NCI-H69 (cell line): ENCODE measurements at regions not wholly inside any gene's neighbourhood (a gene's known extent, or its start where the extent isn't known, plus 50 kb on each side); places are given as distances from the start of the nearest gene placed in this dataset.
"Not testable (repeated sequence)": the region's sequence is repeated elsewhere in the genome, so short reads cannot be mapped to it uniquely, and the experiment has no call there.

Experiments
- DNase-seq: peaks from one replicate; lab custom pipeline; 2025; lab: John Stamatoyannopoulos, UW

- DNase-seq: no peak
Observed at GRCh38 chr1:112099979-112100378, 110.5 kb upstream of the KCND3 start.

DNA sequence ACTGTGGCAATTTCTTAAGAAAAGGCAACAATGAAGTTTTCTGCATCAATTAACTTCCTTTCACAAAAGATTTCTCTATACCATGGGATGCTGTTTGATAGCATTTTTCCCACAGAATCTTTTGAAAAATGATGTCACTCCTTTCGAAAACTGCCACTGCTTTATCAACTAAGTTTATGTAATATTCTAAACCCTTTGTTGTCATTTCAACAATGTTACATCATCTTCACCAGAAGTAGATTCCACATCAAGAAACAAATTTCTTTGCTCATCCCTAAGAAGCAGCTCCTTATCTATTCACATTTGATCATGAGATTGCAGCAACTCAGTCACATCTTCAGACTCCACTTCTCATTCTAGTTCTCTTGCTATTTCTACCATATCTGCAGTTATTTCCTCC, 116.1 kb upstream of the KCND3 start:
- DNase-seq: no peak

DNA sequence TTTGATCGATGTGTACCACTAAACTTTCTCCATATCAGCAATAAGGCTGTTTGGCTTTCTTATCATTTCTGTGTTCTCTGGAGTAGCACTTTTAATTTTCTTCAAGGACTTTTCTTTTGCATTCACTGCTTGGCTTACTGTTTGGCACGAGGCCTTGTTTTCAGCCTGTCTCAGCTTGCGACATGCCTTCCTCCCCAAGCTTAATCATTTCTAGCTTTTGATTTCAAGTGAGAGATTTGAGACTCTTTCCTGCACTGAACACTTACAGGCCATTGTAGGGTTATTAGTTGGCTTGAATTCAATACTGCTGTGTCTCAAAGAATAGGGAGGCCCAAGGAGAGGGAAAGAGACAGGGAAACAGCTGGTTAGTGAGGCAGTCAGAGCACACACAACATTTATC, 120.6 kb upstream of the KCND3 start:
- DNase-seq: no peak

GRCh38 chr1:112111734-112112133, 122.3 kb upstream of the KCND3 start:
- DNase-seq: no peak

- peak; percentile 3 for DNase-seq
Observed at GRCh38 chr1:112114540-112114939, 125.1 kb upstream of the KCND3 start.

- no peak for DNase-seq
Observed at GRCh38 chr1:112126598-112126997, 137.1 kb upstream of the KCND3 start.

DNA sequence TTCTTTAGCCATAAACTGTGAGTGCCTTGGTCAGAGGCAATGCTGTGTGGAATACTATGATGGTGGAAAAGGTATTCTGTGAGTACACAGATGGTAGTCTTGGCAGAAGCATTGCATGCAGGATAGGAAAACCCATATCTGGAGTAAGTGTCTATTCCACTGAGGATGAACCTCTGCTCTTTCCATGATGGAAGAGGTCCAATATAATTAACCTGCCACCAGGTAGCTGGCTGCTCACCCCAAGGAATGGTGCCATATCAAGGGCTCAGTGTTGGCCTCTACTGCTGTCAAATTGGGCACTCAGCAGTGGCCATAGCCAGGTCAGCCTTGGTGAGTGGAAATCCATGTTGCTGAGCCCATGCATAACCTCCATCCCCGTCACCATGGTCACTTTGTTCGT, 138.1 kb upstream of the KCND3 start:
- DNase-seq: not testable (repeated sequence)

DNA sequence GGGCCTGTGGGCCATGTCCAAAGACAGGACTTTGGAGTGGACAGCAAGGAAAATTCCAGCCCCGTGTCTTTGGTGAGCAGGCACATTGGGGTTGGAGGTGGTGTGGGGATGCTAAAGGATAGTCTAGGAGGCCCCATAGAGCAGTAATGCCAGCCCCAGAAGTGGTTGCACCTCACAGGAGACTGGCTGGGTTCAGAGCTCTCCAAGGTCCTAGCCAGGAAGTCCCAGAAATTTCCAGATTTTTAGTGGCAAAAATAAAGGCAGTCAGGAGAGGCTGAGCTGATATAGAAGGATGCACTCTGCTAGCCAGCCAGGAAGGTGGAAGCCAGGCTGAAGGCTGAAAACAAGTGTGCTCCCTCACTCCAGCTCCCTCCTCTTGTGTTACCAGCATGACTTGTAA, 144.0 kb upstream of the KCND3 start:
- no peak for DNase-seq

- no peak for DNase-seq
Observed at GRCh38 chr1:112140743-112141142, 151.3 kb upstream of the KCND3 start.

DNA sequence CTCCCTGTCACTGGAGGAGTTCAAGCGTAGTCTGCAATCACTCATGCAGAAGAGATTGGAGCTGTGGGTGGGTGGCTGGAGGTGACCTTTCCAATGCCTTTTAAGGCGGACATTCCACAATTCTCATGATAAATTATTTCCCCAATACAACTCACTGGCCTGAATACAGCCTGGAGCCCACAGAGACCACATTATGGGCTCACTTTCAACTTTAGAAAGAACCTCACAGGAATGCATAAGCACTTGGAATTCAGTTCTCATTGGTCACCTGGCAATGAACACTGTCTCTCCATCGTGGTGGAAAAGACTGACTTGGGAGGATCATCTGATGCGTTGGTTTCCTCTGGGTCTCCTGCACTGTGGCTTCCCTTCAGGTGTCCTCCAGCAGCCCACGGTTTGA, 151.8 kb upstream of the KCND3 start:
- DNase-seq: no peak

- no peak for DNase-seq
Observed at GRCh38 chr1:112141923-112142322, 152.5 kb upstream of the KCND3 start.

- DNase-seq: peak; percentile 68
Observed at GRCh38 chr1:112143871-112144441, 154.5 kb upstream of the KCND3 start.

DNA sequence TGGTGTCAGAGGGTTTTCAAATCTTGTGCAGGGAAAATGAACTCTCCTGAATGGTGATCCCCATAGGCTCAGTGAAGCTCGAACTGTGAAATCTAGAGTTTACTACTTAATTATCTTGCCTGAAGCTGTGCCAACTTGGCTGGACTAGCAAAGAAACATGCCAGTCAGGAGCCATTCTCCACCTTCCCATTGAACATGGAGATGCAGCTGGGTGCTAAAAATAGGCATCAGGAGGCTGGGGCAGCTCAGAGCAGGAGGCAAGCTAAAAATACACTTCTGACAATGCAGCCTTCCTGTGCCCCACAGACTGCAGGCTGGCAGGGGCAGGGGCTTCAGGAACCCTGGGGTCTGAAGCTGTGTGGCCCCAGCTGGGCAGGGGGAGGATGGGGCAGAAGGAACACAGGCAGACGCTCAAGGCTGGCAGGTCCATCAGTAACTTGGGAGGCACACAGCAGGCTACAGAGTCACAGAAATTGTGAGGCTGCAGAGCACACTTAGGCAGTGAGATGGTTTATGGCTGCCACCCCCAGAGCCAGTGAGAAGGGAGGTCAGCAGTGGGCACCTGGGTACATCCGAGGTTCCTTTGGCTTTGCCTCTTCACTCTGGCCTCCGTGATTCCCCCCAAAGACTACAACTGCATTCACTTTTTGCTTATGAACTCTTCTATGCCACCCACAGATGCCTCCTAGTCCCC, 155.4 kb upstream of the KCND3 start:
- DNase-seq: peak; percentile 76

- peak; percentile 92 for DNase-seq
Observed at GRCh38 chr1:112146201-112146715, 156.8 kb upstream of the KCND3 start.

GRCh38 chr1:112160214-112160613, 170.7 kb upstream of the KCND3 start:
- DNase-seq: not testable (repeated sequence)

DNA sequence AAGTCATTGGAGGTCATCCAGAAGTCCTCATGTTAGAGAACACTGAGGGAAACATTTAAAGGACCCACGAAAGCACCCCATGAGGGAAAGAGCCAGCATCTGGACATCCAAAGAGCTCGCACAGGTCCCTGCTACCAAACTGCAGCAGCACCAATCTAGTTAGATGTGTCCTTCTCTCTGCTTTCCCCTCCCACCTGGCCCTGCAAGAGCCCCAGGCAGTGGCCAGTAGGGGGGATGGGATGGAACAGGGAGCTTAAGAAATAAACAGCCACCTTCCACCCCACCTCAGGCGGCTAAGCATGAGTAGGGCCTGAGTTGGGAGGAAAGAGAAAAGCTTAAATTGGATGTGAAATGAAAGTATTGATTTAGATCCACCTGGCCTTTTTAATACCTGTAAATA, 175.9 kb upstream of the KCND3 start:
- DNase-seq: peak; percentile 10

GRCh38 chr1:112169517-112169916, 180.0 kb upstream of the KCND3 start:
- no peak for DNase-seq

DNA sequence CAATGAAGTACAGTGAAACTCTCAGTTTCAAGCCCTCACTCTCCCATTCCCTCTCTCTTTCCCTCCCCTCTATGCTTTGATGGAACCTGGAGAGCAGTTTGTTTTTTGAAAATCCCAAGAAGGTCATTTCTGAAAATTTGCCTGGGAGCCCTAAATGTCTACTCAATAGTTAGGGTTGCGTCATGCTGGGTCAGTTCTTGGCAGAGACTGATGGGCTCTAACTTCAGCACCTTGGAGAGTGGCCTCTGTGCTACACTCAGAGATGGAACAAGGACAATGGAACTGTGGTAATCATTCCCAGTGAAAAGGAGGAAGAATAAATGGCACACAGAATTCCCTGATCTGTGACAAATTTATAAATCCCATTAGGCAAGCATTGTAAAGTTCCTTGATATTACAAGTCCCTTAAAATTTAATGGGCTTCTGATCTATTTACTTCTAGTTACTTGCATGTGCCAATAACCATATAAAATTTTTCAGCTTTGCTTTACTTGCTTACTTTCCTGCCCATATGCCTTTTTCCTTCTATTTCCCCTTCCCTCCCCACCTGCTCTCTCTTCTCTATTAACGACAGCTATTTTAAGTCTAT, 182.9 kb upstream of the KCND3 start:
- DNase-seq: no peak

DNA sequence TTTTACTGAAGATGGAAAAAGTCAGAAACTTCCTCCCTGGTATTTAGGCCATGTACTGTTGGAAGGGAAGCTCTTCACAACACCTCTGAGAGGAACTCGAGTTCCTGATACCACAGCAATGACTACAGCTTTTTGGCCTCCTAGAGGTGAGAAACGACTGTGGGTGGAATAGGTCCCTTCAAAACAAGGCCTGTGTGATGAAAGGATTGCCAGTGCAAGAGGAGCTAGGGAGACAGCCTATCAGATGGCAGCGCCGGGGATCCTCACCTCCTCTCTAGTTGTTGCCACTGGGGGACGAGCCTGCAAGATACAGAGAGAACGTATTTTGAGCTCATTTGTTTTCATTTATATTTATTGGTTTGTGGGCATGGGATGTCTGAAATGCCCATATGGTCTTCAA, 187.8 kb upstream of the KCND3 start:
- DNase-seq: no peak

DNA sequence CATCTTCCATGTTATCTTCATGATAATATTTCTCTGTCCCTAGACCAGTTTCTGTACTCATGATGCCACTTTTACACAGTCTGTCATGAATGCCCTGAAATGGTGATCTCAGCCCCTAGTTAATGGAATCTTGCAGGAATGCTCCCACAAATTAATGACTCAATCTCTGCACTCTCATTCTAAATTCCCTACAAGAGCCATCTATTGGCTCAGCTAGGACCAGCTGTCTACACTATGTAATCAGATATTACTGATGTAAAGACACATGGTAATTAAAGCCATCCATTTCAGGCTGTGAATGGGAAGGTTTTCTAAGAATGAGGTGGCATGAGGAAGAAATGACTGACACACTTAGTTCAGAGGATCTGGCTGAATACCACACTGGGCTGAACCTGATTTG, 199.1 kb upstream of the KCND3 start:
- DNase-seq: peak; percentile 82

GRCh38 chr1:112196008-112196588, 199.9 kb upstream of the CTTNBP2NL start:
- DNase-seq: no peak

- no peak for DNase-seq
Observed at GRCh38 chr1:112196731-112197130, 199.3 kb upstream of the CTTNBP2NL start.

GRCh38 chr1:112209493-112209892, 186.5 kb upstream of the CTTNBP2NL start:
- DNase-seq: no peak
